Right lobe of liver (tissue), 6 donors: ENCODE measurements at regions not wholly inside any gene's neighbourhood (a gene's known extent, or its start where the extent isn't known, plus 50 kb on each side); places are given as distances from the start of the nearest gene placed in this dataset.

ENCODE experiments used
- ATAC-seq, 4 donors: fragments of 200-7000 bp; cut with Tn5 transposase; one replicate each; pipeline ENCODE4 v1.9.1; 2020; ENCODE audit warnings: mild to moderate bottlenecking in 4 of 4, moderate library complexity in 4 of 4
- DNase-seq, 3 donors: peaks; one replicate each; pipeline ENCODE4 v3.0.0-alpha.2; 2020
- H3K27ac ChIP-seq, 3 donors: fragments of 200-600 bp; one replicate each; pipeline ENCODE4 v1.8.0; 2022
- H3K27me3 ChIP-seq, 2 donors: fragments of 200-600 bp; one replicate each; pipeline ENCODE4 v1.8.0; 2022
- H3K36me3 ChIP-seq, 4 donors: fragments of 200-600 bp; sonication (generic) in 1 of 4; one replicate each; pipeline versions ENCODE4 v1.5.1 to v1.8.0; 2017 to 2022; ENCODE audit warnings: control low read depth in 1 of 4
- H3K4me1 ChIP-seq, 4 donors: fragments of 200-600 bp; sonication (generic) in 1 of 4; one replicate each; pipeline versions ENCODE4 v1.5.1 to v1.8.0; 2017 to 2022; ENCODE audit warnings: control low read depth in 1 of 4
- H3K4me3 ChIP-seq, 3 donors: fragments of 200-600 bp; one replicate each; pipeline ENCODE4 v1.8.0; 2022
- H3K9me3 ChIP-seq, 4 donors: fragments of 200-600 bp; sonication (generic) in 1 of 4; one replicate each; pipeline versions ENCODE4 v1.5.1 to v1.8.0; 2017 to 2022; ENCODE audit warnings: control low read depth in 1 of 4
- CTCF ChIP-seq, 4 donors: fragments of 200-600 bp in 3 of 4; fragments of 450-650 bp in 1 of 4; IDR thresholded peaks; one replicate each; pipeline versions ENCODE4 v1.5.1 to v1.8.0; 2016 to 2022; ENCODE audit warnings: antibody characterized with exemption in 4 of 4, mild to moderate bottlenecking in 2 of 4
- POLR2A ChIP-seq: fragments of 450-650 bp; IDR thresholded peaks from one replicate; pipeline ENCODE4 v1.6.1; 2017; ENCODE audit warnings: antibody characterized with exemption, mild to moderate bottlenecking
- WGBS: methylation state at CpG from one replicate; pipeline ENCODE4 v1.1.6; 2018; ENCODE audit warnings: low coverage, low lambda C conversion rate; ENCODE audit not compliant: insufficient coverage; ENCODE audit errors: missing lambda C conversion rate; 5-methylcytosine and 5-hydroxymethylcytosine counted together
- intact Hi-C, 2 donors: fragments of 100-400 bp; cut with DNase I; formaldehyde crosslinking; loops; one replicate each; pipeline versions ENCODE4 v1.11.2 to v1.14.1; 2022
- donor health status: DM: no; HTN: yes; CAD: no.
- donor health status: DM: no; HTN: no; CAD: no.
- donor health status: DM: no; HTN: no; CAD: no.
- donor health status: DM: no; HTN: yes; CAD: no.
- donor health status: DM: no; HTN: yes; CAD: no.

DNA sequence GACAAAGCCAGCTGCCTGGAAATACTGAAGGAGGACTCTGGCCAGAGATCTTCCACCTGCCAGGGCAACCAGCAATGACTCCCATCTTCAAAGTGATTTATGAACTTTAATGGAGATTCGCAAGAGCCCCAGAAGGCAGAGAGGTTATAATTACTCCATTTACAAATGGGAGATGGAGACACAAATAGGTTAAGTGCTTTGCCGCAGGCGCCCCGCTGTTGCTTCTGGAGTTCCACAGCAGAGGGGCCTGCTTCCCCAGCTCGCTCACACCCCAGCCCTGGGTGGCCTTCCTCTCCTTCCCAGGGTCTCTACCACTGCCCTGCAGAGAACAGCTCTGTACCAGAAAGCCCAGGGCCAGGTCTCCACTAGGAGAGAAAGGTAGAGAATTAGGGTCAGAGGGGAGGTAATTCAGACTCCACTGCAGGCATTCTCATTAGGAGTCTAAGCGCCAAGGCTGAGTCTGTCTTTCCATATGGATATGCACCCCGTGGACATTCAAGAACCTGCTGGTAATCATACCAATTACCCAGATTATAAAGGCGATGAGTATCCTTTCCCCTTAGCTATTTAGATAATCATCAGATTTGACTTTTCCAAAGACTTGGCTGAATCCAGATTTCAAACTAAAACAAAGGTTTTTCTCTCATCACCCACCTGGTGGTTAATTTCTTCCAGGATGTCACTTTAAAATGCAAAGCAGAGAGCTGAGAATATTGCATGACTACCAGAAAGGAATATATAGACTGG, 157.6 kb upstream of the TUT7 start:
- TF ChIP-seq CTCF (IDR thresholded peaks at IDR 0.05): no peak
- TF ChIP-seq POLR2A: no peak
- Histone ChIP-seq H3K4me3 (no peak overlapping the region), H3K27ac (no peak overlapping the region), H3K36me3 (no peaks in the 10 kb centered on the region), H3K27me3 (no peaks in the 10 kb centered on the region), H3K9me3 (no peaks in the 10 kb centered on the region), H3K4me1 (no peaks in the 10 kb centered on the region)
- intact Hi-C loops: no loop called here
- DNase-seq (no peak), ATAC-seq (no peak)
- 68% methylated on average over 3 of the region's 8 CpGs for WGBS

DNA sequence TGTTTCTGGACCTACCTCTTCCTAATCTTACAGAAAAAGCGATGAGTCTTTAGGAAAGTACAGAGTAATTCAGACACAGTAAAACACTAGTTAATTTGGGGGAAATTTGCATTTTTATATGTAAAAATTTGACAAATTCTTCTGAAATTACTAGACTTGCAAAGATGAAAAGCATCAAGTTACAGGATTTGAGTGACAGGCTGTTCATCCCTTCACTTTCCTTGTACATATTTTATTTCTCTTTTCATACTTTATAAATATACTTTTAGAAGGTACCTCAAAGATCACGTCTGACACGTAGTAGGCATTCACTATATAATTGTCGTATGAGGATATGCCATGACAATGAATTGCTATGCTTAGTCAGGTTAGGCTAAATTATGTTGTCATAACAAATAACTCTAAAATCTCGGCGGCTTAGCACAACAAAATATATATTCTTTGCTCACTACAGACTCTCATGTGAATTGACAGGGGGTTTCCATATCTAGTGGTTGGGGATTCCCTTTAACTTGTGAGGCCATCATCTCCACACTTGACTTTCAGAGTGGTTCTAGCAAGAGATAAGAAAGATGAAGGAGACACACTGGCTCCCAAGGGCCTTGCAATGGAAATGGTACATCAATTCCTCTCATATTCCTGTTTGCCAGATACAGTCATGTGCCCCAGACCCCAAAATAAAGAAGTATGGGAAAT, 154.1 kb upstream of the TUT7 start:
- intact Hi-C loops: no loop called here
- ATAC-seq (no peak), DNase-seq (no peak)
- WGBS: 64% methylated on average over 6 of the region's 6 CpGs
- TF ChIP-seq POLR2A (no peak), CTCF (IDR thresholded peaks at IDR 0.05) (no peak)
- H3K4me3 ChIP-seq: no peak overlapping the region
- no peaks in the 10 kb centered on the region for H3K36me3 ChIP-seq
- H3K27me3 ChIP-seq: no peaks in the 10 kb centered on the region
- H3K4me1 ChIP-seq: no peaks in the 10 kb centered on the region
- H3K9me3 ChIP-seq: no peaks in the 10 kb centered on the region
- H3K27ac ChIP-seq: no peak overlapping the region

- H3K4me3 ChIP-seq: no peak overlapping the region
- TF ChIP-seq CTCF (IDR thresholded peaks at IDR 0.05) (no peak), POLR2A (no peak)
- ATAC-seq (no peak), DNase-seq (no peak)
- intact Hi-C loops: no loop called here
- 32% methylated on average over 3 of the region's 6 CpGs for WGBS
- H3K27ac ChIP-seq: no peak overlapping the region
- H3K27me3 ChIP-seq: no peaks in the 10 kb centered on the region
- H3K9me3 ChIP-seq: no peaks in the 10 kb centered on the region
- no peaks in the 10 kb centered on the region for H3K4me1 ChIP-seq
- H3K36me3 ChIP-seq: no peaks in the 10 kb centered on the region
These were observed 153.0 kb upstream of the TUT7 start for GRCh38 chr9:86507212-86507630.

GRCh38 chr9:86503942-86504341, 149.7 kb upstream of the TUT7 start:
- no peak overlapping the region for H3K4me3 ChIP-seq
- WGBS: 82% methylated on average over 6 of the region's 6 CpGs
- DNase-seq (no peak), ATAC-seq (no peak)
- H3K4me1 ChIP-seq: no peaks in the 10 kb centered on the region
- no peak for TF ChIP-seq POLR2A
- TF ChIP-seq CTCF (IDR thresholded peaks at IDR 0.05): no peak
- H3K27ac ChIP-seq: no peak overlapping the region
- intact Hi-C loops: no loop called here
- no peaks in the 10 kb centered on the region for H3K27me3 ChIP-seq
- no peaks in the 10 kb centered on the region for H3K9me3 ChIP-seq
- no peaks in the 10 kb centered on the region for H3K36me3 ChIP-seq
